Panc1 (cell line): ENCODE measurements at regions not wholly inside any gene's neighbourhood (a gene's known extent, or its start where the extent isn't known, plus 50 kb on each side); places are given as distances from the start of the nearest gene placed in this dataset.

Experiments used
- ATAC-seq: fragments of 200-7000 bp; cut with Tn5 transposase; 2 replicates; pipeline ENCODE4 v1.9.1; 2020; ENCODE audit warnings: mild to moderate bottlenecking, moderate library complexity
- BruUV-seq: library from RNA; stranded (reverse); fragments of 400-500 nt; replicated peaks from 2 replicates; lab custom pipeline; 2021; lab: Mats Ljungman, UMichigan
- CTCF ChIA-PET: fragments of 300-600 bp; sonication (Branson Sonifier 250); formaldehyde crosslinking; loops from one replicate; lab custom pipeline; 2022; ENCODE audit warnings: antibody characterized with exemption; lab: Charles Lee
- POLR2A ChIA-PET: fragments of 300-600 bp; sonication (Branson Sonifier 250); formaldehyde crosslinking; loops from one replicate; lab custom pipeline; 2022; ENCODE audit warnings: antibody characterized with exemption; lab: Charles Lee
- DNase-seq: peaks from one replicate; pipeline ENCODE4 v3.0.0-alpha.2; 2010; ENCODE audit warnings: low read depth, low spot score
- H3K27ac ChIP-seq: 2 replicates; pipeline ENCODE4 v1.5.1; 2011; ENCODE audit warnings: mild to moderate bottlenecking, low read length, inconsistent platforms
- H3K27me3 ChIP-seq: fragments of 200-500 bp; sonication (Bioruptor generic); 2 replicates; pipeline ENCODE4 v1.6.0; 2014; ENCODE audit warnings: low read length, inconsistent platforms; ENCODE audit not compliant: control insufficient read depth, insufficient read depth
- H3K36me3 ChIP-seq: fragments of 200-500 bp; sonication (Bioruptor generic); 2 replicates; pipeline ENCODE4 v1.5.1; 2014; ENCODE audit warnings: inconsistent platforms, mild to moderate bottlenecking, low read length, moderate library complexity; ENCODE audit not compliant: control insufficient read depth, insufficient read depth
- H3K4me1 ChIP-seq: 2 replicates; pipeline ENCODE4 v1.5.1; 2011; ENCODE audit warnings: inconsistent platforms, mild to moderate bottlenecking, low read length, moderate library complexity; ENCODE audit not compliant: control insufficient read depth, insufficient read depth
- H3K4me3 ChIP-seq, 2 experiments: 2 replicates each; pipeline ENCODE4 v1.5.1; 2011 to 2012; ENCODE audit warnings: low read depth in 2 of 2, low read length in 2 of 2, mild to moderate bottlenecking in 2 of 2, inconsistent platforms in 1 of 2, moderate library complexity in 1 of 2
- H3K9me3 ChIP-seq: fragments of 200-500 bp; sonication (Bioruptor generic); 2 replicates; pipeline ENCODE4 v1.5.1; 2014; ENCODE audit warnings: low read depth, mild to moderate bottlenecking, inconsistent platforms, low read length, moderate library complexity; ENCODE audit not compliant: control insufficient read depth, insufficient read depth
- POLR2AphosphoS5 ChIP-seq: IDR thresholded peaks from 2 replicates; pipeline ENCODE4 v1.6.1; 2012; ENCODE audit warnings: mild to moderate bottlenecking, low read depth, low read length, moderate library complexity
- SIN3A ChIP-seq: IDR thresholded peaks from 2 replicates; pipeline ENCODE4 v1.6.1; 2012; ENCODE audit warnings: low read depth, mild to moderate bottlenecking, low read length, moderate library complexity, borderline replicate concordance; ENCODE audit not compliant: insufficient read depth
- TCF7L2 ChIP-seq: IDR thresholded peaks from 2 replicates; pipeline ENCODE4 v1.6.1; 2011; ENCODE audit warnings: mild to moderate bottlenecking, low read depth, low read length, inconsistent platforms
- in situ Hi-C: cut with HindIII; loops from 2 replicates; pipeline ENCODE4 v1.10.0; 2016; ENCODE audit warnings: low sequenced_read_pairs, low pct_unique_long_range_greater_than_20kb
- intact Hi-C: fragments of 100-400 bp; cut with micrococcal nuclease; formaldehyde crosslinking; loops from one replicate; pipeline ENCODE4 v1.10.0; 2022; ENCODE audit not compliant: unreplicated experiment
- TF ChIP-seq, protein P1 (sequence below): fragments of 450-650 bp; IDR thresholded peaks from 2 replicates; pipeline ENCODE4 v1.5.1; 2017; ENCODE audit warnings: mild to moderate bottlenecking
- TF ChIP-seq, protein P2 (sequence below), 2 experiments: IDR thresholded peaks; 2 replicates each; pipeline ENCODE4 v1.6.1; 2011 to 2012; ENCODE audit warnings: low read depth in 2 of 2, control low read depth in 1 of 2, low read length in 1 of 2, mild to moderate bottlenecking in 1 of 2, moderate library complexity in 1 of 2; ENCODE audit not compliant: insufficient read depth in 1 of 2

DNA sequence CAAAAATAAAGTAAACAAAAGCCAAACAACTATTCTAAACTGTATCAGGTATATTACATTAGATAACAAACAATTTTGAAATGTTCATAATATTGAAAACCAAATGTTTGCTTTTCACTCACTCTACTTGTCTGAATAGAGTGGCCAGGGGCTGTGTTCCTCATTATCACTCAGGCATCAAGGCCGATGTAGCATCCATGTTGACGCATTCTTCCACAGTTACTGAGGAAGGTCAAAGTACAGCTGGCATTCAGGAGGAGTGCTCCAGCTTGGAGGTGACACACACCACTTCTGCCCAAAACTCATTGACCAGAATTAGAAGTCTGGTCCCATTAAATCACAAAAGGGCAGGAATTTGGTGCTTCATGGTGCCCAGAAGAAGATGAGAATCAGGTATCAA lies 137.6 kb upstream of the MANEA start:
- BruUV-seq: no TSS peak
- in situ Hi-C loops: no loop called here

DNA sequence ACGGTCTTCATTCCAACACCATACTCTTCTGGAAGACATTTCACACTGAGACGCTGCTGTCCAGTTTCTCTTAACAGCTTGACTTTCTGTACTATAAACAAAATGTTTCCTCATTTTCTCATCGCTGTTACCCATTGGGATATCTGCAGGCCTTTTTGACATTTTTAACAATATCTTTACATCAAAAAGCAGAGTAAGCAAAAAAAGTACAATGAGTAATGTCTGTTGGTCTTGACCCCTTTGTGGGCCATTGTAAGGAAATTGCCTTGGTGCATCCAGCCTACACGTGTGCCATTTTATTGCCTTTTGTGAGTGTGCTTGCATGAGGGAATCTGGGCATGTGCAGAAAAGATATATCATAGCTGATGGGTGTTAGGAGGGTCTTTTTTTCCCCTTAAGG lies 129.1 kb upstream of the MANEA start:
- CTCF ChIA-PET: no interaction called here
- in situ Hi-C loops: no loop called here

More for the DNA sequence above, 137.6 kb upstream of the MANEA start:
- H3K4me1 ChIP-seq: no peaks in the 10 kb centered on the region
- DNase-seq: no peak
- POLR2A ChIA-PET: no interaction called here
- CTCF ChIA-PET: no interaction called here
- no peak for ATAC-seq
- no peaks in the 10 kb centered on the region for H3K9me3 ChIP-seq
- no peaks in the 10 kb centered on the region for H3K27me3 ChIP-seq
- TF ChIP-seq SIN3A (no peak), TCF7L2 (no peak), POLR2AphosphoS5 (no peak)
- TF ChIP-seq, protein P1, sequence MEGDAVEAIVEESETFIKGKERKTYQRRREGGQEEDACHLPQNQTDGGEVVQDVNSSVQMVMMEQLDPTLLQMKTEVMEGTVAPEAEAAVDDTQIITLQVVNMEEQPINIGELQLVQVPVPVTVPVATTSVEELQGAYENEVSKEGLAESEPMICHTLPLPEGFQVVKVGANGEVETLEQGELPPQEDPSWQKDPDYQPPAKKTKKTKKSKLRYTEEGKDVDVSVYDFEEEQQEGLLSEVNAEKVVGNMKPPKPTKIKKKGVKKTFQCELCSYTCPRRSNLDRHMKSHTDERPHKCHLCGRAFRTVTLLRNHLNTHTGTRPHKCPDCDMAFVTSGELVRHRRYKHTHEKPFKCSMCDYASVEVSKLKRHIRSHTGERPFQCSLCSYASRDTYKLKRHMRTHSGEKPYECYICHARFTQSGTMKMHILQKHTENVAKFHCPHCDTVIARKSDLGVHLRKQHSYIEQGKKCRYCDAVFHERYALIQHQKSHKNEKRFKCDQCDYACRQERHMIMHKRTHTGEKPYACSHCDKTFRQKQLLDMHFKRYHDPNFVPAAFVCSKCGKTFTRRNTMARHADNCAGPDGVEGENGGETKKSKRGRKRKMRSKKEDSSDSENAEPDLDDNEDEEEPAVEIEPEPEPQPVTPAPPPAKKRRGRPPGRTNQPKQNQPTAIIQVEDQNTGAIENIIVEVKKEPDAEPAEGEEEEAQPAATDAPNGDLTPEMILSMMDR: no peak
- TF ChIP-seq, protein P2, sequence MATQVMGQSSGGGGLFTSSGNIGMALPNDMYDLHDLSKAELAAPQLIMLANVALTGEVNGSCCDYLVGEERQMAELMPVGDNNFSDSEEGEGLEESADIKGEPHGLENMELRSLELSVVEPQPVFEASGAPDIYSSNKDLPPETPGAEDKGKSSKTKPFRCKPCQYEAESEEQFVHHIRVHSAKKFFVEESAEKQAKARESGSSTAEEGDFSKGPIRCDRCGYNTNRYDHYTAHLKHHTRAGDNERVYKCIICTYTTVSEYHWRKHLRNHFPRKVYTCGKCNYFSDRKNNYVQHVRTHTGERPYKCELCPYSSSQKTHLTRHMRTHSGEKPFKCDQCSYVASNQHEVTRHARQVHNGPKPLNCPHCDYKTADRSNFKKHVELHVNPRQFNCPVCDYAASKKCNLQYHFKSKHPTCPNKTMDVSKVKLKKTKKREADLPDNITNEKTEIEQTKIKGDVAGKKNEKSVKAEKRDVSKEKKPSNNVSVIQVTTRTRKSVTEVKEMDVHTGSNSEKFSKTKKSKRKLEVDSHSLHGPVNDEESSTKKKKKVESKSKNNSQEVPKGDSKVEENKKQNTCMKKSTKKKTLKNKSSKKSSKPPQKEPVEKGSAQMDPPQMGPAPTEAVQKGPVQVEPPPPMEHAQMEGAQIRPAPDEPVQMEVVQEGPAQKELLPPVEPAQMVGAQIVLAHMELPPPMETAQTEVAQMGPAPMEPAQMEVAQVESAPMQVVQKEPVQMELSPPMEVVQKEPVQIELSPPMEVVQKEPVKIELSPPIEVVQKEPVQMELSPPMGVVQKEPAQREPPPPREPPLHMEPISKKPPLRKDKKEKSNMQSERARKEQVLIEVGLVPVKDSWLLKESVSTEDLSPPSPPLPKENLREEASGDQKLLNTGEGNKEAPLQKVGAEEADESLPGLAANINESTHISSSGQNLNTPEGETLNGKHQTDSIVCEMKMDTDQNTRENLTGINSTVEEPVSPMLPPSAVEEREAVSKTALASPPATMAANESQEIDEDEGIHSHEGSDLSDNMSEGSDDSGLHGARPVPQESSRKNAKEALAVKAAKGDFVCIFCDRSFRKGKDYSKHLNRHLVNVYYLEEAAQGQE (IDR thresholded peaks at IDR 0.05; ENCODE audit: insufficient read depth in 1 of 2, low read depth in 2 of 2, low read length in 1 of 2): no peak
- H3K4me3 ChIP-seq: no peak overlapping the region
- intact Hi-C loops: no loop called here
- H3K36me3 ChIP-seq: no peaks in the 10 kb centered on the region
- no peak overlapping the region for H3K27ac ChIP-seq

More for the DNA sequence above, 129.1 kb upstream of the MANEA start:
- Histone ChIP-seq H3K9me3 (no peaks in the 10 kb centered on the region), H3K4me3 (no peak overlapping the region), H3K36me3 (no peaks in the 10 kb centered on the region), H3K27me3 (no peaks in the 10 kb centered on the region), H3K27ac (no peak overlapping the region), H3K4me1 (no peaks in the 10 kb centered on the region)
- POLR2A ChIA-PET: no interaction called here
- DNase-seq (no peak), ATAC-seq (no peak)
- TF ChIP-seq, protein P1: no peak
- intact Hi-C loops: no loop called here
- no TSS peak for BruUV-seq
